Dendritic cell treated with granulocyte-macrophage colony-stimulating factor and Interleukin-4, amounts not matched to agents 40 ng/mL and 50 ng/mL, for 4 days (primary cell): ENCODE measurements at regions not wholly inside any gene's neighbourhood (a gene's known extent, or its start where the extent isn't known, plus 50 kb on each side); places are given as distances from the start of the nearest gene placed in this dataset.

ENCODE experiments used
- H3K27ac Mint-ChIP-seq: one replicate; pipeline ENCODE4 v1.8.0; 2022; ENCODE audit warnings: mild to moderate bottlenecking, mixed read lengths
- H3K27me3 Mint-ChIP-seq: one replicate; pipeline ENCODE4 v1.8.0; 2022; ENCODE audit warnings: mild to moderate bottlenecking, mixed read lengths
- H3K36me3 Mint-ChIP-seq: one replicate; pipeline ENCODE4 v1.8.0; 2022; ENCODE audit warnings: low read depth, mixed read lengths
- H3K4me1 Mint-ChIP-seq: one replicate; pipeline ENCODE4 v1.8.0; 2022; ENCODE audit warnings: low read depth, mixed read lengths
- H3K4me3 Mint-ChIP-seq: one replicate; pipeline ENCODE4 v1.8.0; 2022; ENCODE audit warnings: mild to moderate bottlenecking, moderate library complexity, mixed read lengths
- H3K9me3 Mint-ChIP-seq: one replicate; pipeline ENCODE4 v1.8.0; 2022; ENCODE audit warnings: mixed read lengths
- intact Hi-C: fragments of 100-400 bp; cut with micrococcal nuclease; formaldehyde crosslinking; loops from one replicate; pipeline ENCODE4 v1.15.0; 2022

DNA sequence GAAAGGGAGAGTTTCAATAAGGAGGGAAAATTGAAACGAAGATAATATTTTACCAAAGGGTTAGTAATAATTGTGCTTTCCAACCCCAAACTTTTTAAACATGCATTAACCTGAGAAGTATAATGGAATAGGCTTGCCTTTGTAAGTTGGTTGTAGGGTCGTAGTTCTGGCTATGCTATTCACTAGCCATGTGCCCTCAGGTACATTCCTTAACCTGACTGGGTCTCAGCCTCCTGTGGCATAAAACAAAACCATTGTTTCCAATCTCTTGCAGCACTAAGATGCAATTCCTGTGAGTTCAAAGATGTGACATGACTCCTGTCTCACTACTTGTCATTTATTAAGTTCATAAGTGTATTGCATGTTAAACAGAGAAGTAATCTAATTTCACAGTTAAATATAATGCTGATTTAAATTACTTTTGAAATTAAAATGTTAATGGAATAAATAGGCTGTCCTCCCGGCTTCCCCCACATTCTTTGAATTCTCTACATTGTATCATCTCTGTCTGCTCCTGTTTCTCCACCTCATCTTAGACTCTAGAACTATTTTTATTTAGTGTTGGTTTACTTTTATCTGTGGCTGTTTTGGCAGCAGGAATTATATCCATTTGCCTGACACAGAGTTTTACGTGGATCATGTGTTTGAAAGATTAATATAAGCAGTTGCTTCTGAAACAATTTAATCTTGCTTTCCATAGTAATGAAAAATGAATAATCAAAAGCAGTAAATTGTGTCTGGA lies 216.3 kb downstream of the FAT3 start:
- no peaks in the 10 kb centered on the region for H3K36me3 Mint-ChIP-seq
- H3K4me1 Mint-ChIP-seq, result no peaks in the 10 kb centered on the region
- no peak overlapping the region for H3K27ac Mint-ChIP-seq
- no peak overlapping the region for H3K4me3 Mint-ChIP-seq
- no peaks in the 10 kb centered on the region for H3K9me3 Mint-ChIP-seq
- H3K27me3 Mint-ChIP-seq, result no peaks in the 10 kb centered on the region
- intact Hi-C loops, result no loop called here

DNA sequence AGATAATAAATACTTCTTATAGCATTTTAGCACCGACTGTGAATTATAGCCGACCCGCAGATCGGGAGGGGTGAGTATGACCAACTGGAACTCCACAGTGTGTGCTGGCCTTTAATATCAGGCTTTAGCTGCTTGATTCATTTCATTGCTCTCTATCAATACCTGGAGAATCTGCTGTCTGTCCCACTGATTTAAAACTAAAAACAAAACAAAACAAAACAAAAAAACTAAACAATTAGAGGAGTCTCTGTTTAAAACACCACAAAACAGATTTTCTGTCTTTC lies 216.8 kb downstream of the FAT3 start:
- Mint-ChIP-seq H3K27ac (no peak overlapping the region), H3K36me3 (no peaks in the 10 kb centered on the region)

DNA sequence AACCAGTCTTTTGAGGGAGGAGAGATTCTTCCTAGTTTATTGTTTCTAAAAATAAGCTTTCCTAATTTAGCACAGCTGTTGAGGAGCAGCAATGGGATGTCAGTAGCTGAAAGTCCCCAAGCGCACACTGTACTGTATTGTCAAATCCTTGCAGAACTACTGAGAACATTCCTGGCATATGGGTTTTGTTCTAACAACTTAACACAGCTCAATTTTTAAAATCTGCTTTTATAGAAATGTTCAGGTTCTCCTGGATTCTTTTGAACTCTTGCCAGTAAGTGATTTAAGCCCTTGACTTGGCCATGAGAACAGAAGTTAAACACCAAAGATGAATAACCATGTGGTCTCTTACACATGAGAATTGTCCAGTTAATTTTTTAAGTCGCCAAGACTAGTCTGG lies 218.6 kb downstream of the FAT3 start:
- no peak overlapping the region for H3K27ac Mint-ChIP-seq
- no peaks in the 10 kb centered on the region for H3K27me3 Mint-ChIP-seq
- H3K4me3 Mint-ChIP-seq, result no peak overlapping the region
- intact Hi-C loops, result no loop called here
- H3K9me3 Mint-ChIP-seq, result no peaks in the 10 kb centered on the region
- no peaks in the 10 kb centered on the region for H3K36me3 Mint-ChIP-seq
- no peaks in the 10 kb centered on the region for H3K4me1 Mint-ChIP-seq

More for the DNA sequence above, 216.8 kb downstream of the FAT3 start:
- Mint-ChIP-seq H3K27me3 (no peaks in the 10 kb centered on the region), H3K4me1 (no peaks in the 10 kb centered on the region), H3K4me3 (no peak overlapping the region), H3K9me3 (no peaks in the 10 kb centered on the region)
- intact Hi-C loops, result no loop called here

DNA sequence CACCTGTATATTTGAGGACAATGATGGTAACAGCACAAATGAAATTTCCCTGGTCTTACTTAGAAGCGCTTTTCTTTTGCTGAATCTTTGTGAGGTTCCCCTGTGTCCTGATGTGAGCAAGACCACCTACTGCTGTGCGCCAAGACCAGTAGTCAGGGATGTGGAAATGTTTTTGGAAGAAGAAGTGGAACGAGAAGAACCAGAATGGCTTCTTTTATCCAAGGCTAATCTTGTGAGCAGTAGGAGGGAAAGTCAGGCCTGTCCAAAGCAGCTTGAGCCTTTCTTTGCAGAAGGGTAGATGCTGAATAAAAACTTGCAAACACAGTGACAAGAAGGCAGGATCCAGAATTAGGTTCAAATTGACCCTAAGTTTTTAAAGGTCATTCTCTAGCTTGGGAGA lies 223.0 kb downstream of the FAT3 start:
- Mint-ChIP-seq H3K4me1 (no peaks in the 10 kb centered on the region), H3K9me3 (peaks cover 7% of the 10 kb centered on the region), H3K27me3 (no peaks in the 10 kb centered on the region), H3K4me3 (no peak overlapping the region), H3K36me3 (no peaks in the 10 kb centered on the region), H3K27ac (no peak overlapping the region)
- intact Hi-C loops, result no loop called here

DNA sequence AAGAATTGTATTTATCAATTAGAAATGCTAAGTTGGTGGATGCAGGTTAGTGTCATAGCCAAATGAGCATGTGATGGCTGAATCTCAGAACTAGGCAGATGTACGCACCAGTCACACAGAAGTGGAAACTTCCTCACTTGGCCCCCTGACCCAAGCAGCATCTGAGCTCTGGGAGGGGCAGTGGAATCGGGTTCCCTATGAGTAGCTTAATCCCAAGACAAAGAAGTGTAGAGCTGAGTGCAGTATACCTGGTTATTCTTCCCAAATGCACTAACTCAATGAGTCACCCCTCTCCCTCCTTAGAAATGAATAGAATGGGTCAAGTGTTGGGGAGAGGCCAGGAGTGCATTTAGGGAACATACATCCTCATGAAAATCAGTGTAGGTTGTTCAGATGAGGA lies 224.6 kb downstream of the FAT3 start:
- Mint-ChIP-seq H3K27ac (no peak overlapping the region), H3K36me3 (no peaks in the 10 kb centered on the region), H3K27me3 (no peaks in the 10 kb centered on the region), H3K9me3 (peaks cover 8% of the 10 kb centered on the region), H3K4me1 (no peaks in the 10 kb centered on the region), H3K4me3 (no peak overlapping the region)
- intact Hi-C loops, result no loop called here

DNA sequence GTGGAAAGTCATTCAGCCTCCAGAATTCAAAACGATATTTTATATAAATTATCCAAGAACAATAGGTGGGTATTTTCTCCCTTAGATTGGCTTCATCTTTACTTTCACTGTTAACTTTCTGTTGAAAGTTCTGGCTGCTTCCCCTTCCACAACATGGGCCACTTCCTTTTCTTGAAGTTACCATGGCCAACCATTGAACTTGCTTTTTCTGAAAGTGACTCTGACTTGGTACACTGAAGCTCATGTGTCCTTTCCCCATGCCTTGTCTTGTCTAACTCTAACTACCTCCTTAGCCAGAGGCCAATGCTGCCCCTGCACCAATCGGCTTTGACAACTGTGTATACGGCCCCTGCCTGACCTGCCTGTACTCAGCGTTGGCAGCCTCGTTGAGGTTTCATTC lies 225.2 kb downstream of the FAT3 start:
- peaks cover 8% of the 10 kb centered on the region for H3K9me3 Mint-ChIP-seq

DNA sequence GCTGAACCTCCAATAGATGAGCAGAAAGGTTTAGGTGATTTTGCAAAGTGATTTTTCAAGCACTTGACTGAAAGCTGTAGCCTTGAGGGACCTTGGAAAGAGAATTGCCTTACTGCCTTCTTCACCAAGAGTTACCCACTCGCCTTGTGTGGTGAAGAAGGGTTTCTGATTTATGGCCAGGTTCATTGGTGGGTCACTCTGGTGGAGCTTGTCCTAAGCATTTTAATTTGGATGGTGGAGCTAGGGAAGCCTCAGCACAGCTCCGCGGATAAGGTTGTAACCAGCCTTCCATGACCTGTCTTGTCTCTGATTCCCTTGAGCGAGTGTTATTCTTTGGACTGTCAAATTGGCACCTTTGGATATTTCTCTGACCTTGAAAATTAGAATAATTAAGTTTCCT lies 226.4 kb downstream of the FAT3 start:
- intact Hi-C loops, result no loop called here

More for the DNA sequence above, 225.2 kb downstream of the FAT3 start:
- no peak overlapping the region for H3K27ac Mint-ChIP-seq
- H3K27me3 Mint-ChIP-seq, result no peaks in the 10 kb centered on the region
- intact Hi-C loops, result no loop called here
- no peaks in the 10 kb centered on the region for H3K36me3 Mint-ChIP-seq
- H3K4me3 Mint-ChIP-seq, result no peak overlapping the region
- H3K4me1 Mint-ChIP-seq, result no peaks in the 10 kb centered on the region

DNA sequence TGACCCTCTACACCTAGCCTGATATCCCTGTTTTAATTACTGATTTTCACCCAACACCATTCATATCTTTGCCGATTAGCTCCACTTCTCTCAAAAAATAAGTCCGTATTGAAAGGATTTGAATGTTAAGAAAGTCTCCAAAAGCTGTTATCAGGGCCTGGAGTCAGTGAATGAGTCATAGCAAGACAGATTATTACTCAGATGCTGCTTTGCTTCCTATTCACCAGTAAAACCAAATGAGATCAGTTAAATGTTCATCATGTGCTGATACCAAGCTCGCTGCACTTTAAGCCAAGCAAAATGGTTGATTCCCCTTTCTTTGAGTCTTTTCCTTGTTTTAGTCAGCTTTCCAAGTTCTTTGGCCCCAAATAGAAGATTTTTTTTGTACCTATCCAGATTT lies 228.4 kb downstream of the FAT3 start:
- Mint-ChIP-seq H3K36me3 (no peaks in the 10 kb centered on the region), H3K27me3 (no peaks in the 10 kb centered on the region), H3K9me3 (peaks cover 8% of the 10 kb centered on the region), H3K4me1 (no peaks in the 10 kb centered on the region), H3K4me3 (no peak overlapping the region), H3K27ac (no peak overlapping the region)
- intact Hi-C loops, result no loop called here

More for the DNA sequence above, 226.4 kb downstream of the FAT3 start:
- H3K9me3 Mint-ChIP-seq, result peaks cover 8% of the 10 kb centered on the region
- H3K4me1 Mint-ChIP-seq, result no peaks in the 10 kb centered on the region
- H3K36me3 Mint-ChIP-seq, result no peaks in the 10 kb centered on the region
- no peak overlapping the region for H3K27ac Mint-ChIP-seq
- no peaks in the 10 kb centered on the region for H3K27me3 Mint-ChIP-seq
- no peak overlapping the region for H3K4me3 Mint-ChIP-seq

DNA sequence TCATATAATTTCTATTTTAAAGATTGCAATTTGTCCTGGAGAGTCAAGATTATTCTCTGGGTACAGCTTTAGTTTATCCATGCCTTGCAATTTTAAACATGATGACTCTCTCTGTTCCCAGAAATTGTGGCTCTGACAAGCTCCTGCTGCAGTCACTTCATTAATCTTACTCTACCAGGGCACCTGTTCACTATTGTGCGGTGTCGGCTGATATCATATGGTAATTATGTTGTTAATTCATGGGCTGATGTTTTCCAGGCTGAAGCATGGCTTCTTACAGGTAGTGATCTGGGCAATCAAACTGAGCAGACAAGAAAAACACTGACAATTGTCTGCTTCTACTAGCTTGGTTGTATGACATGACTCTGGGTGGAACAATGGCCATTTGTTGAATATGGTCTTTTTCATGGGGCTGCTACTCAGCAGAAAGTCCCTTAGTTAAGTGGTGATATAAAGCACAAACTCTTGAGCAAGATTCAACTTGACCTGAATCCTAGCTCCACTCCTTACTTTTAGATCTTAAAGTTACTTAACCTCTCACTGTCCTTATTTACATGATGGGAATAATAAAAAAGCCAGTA lies 230.7 kb downstream of the FAT3 start:
- H3K9me3 Mint-ChIP-seq, result peaks cover 8% of the 10 kb centered on the region
- no peak overlapping the region for H3K27ac Mint-ChIP-seq
- no peaks in the 10 kb centered on the region for H3K4me1 Mint-ChIP-seq
- intact Hi-C loops, result no loop called here
- H3K36me3 Mint-ChIP-seq, result no peaks in the 10 kb centered on the region
- H3K4me3 Mint-ChIP-seq, result no peak overlapping the region
- H3K27me3 Mint-ChIP-seq, result no peaks in the 10 kb centered on the region

DNA sequence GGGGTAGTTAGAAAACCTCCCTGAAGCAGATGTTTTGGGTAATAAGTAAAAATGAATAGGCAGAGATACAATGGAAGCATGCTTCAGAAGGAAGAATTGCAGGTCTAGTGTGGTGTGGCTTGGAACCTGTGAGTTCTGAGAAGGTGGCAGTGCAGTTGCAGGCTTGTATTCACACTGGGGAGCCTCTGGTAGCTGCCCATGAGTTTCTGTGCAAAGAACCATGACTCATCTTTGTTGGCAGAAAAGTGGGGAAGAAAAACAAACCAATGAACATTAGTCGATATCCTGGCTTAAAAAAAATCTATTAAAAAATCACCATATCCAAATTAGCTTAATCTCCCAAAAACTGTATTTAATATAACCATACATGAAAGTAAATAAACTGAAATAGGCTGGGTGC lies 232.6 kb downstream of the FAT3 start:
- Mint-ChIP-seq H3K9me3 (peaks cover 4% of the 10 kb centered on the region), H3K4me3 (no peak overlapping the region), H3K36me3 (no peaks in the 10 kb centered on the region), H3K27me3 (no peaks in the 10 kb centered on the region), H3K4me1 (no peaks in the 10 kb centered on the region), H3K27ac (no peak overlapping the region)
- intact Hi-C loops, result no loop called here

DNA sequence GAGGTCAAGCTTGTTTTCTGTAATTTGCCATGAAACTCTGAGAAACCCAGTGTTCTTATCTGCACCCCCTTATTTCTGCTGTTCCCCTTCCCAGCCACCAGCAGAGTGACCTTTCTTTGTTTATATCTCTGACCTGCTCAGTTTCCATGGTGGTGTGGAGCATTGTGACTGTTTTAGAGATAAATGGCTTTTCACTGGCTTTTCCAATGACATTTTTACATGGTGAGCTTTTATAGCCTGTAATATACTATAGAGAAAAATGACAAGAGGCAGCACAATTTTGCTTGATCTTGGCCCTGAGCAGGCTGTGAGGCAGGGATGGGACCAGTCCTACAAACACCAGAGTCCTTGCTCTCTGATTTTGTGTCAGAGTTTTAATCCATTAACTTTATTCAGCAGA lies 233.9 kb downstream of the FAT3 start:
- Mint-ChIP-seq H3K4me1 (no peaks in the 10 kb centered on the region), H3K4me3 (no peak overlapping the region), H3K36me3 (no peaks in the 10 kb centered on the region), H3K27me3 (no peaks in the 10 kb centered on the region), H3K27ac (no peak overlapping the region), H3K9me3 (no peaks in the 10 kb centered on the region)
- intact Hi-C loops, result no loop called here

DNA sequence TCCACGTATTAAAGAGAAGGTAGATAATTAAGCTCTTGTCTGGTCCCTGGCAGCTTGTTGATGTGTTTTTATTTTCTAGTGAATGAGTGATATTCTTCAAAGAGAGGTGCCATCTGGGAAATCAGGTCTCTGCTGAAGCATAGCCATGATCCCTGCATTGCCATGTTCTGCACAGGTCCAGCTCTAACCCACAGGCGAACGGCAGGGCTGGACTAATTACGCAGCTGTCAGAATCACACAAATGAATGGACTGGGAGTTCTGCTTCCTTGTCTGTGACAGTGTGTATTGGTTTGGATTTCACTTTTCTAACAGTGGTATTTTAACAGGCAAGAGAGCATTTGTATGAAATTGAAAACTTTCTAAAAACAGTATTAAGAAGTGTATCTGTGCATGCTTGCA lies 235.6 kb downstream of the FAT3 start:
- H3K27ac Mint-ChIP-seq, result no peak overlapping the region
- no peaks in the 10 kb centered on the region for H3K4me1 Mint-ChIP-seq
- no peak overlapping the region for H3K4me3 Mint-ChIP-seq
- no peaks in the 10 kb centered on the region for H3K36me3 Mint-ChIP-seq
- H3K9me3 Mint-ChIP-seq, result peaks cover 7% of the 10 kb centered on the region
- intact Hi-C loops, result no loop called here
- no peaks in the 10 kb centered on the region for H3K27me3 Mint-ChIP-seq

DNA sequence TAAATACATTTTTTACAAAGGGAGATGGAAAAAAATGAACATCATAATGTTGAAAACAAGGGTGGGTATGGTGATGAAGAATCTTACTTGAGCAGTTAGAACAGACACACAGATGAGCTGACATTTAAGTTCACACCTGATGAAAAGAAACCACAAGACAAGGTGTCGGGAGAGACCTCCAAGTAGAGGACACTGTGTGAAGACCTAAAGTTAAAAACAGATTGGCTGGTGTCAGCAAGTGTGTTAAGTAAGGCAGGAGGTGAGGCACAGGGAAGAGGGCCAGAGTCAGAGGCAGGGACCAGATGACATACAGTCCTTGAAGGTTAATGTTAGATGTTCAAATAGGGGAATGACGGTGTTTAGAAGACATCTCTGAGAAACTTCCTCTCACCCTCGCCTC lies 236.8 kb downstream of the FAT3 start:
- Mint-ChIP-seq H3K4me1 (no peaks in the 10 kb centered on the region), H3K27ac (no peak overlapping the region), H3K9me3 (peaks cover 7% of the 10 kb centered on the region), H3K4me3 (no peak overlapping the region), H3K27me3 (no peaks in the 10 kb centered on the region), H3K36me3 (no peaks in the 10 kb centered on the region)
- intact Hi-C loops, result no loop called here

DNA sequence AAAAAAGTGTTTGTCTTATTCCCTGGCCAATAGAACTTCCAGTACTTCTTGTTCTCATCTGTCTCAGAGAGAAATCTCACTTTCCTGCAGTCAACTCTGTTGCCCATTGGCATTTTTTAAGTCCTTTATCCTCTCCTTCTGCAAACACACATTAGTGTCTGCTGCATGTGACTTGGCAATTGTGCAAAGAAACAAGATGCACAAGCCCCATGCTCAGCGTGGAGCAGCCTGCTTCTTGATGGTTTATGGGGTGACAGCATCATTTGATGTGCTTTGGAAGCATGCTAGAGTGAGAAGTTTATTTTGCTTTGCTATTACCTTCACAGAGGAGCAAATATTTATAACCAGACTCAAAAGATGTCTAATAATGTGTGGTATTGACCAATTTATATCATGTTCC lies 238.2 kb downstream of the FAT3 start:
- no peak overlapping the region for H3K27ac Mint-ChIP-seq
- H3K27me3 Mint-ChIP-seq, result no peaks in the 10 kb centered on the region
- H3K4me1 Mint-ChIP-seq, result no peaks in the 10 kb centered on the region
- intact Hi-C loops, result no loop called here
- H3K4me3 Mint-ChIP-seq, result no peak overlapping the region
- H3K36me3 Mint-ChIP-seq, result no peaks in the 10 kb centered on the region
- peaks cover 7% of the 10 kb centered on the region for H3K9me3 Mint-ChIP-seq

DNA sequence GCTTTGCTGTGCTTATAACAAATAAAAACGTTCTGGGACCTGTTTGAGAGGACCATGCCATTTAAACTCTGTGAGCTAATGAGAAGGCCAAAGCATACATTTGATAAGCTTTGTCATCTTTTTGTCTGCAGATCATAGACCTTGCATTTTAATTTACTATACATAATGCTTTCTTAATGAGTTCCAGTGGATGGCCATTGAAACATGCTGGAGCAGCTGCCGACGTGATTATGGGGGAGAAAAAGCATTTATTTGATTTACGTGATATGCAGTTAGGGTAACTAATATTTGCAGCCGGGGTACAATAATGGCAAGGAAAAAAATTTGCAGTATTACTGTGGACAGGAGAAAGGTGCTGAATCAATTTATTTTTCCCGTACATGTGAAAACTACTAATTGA lies 240.2 kb downstream of the FAT3 start:
- no peak overlapping the region for H3K27ac Mint-ChIP-seq
- H3K27me3 Mint-ChIP-seq, result no peaks in the 10 kb centered on the region
- H3K4me3 Mint-ChIP-seq, result no peak overlapping the region
- H3K9me3 Mint-ChIP-seq, result peaks cover 7% of the 10 kb centered on the region
- no peaks in the 10 kb centered on the region for H3K4me1 Mint-ChIP-seq
- no peaks in the 10 kb centered on the region for H3K36me3 Mint-ChIP-seq
- intact Hi-C loops, result no loop called here
